HG02938 (cell line): ENCODE measurements at regions not wholly inside any gene's neighbourhood (a gene's known extent, or its start where the extent isn't known, plus 50 kb on each side); places are given as distances from the start of the nearest gene placed in this dataset.
"Not testable (repeated sequence)": the region's sequence is repeated elsewhere in the genome, so short reads cannot be mapped to it uniquely, and the experiment has no call there.

ENCODE experiments used
- ATAC-seq: cut with Tn5 transposase; IDR thresholded peaks from one replicate; pipeline ENCODE4 v1.9.1; 2021; ENCODE audit warnings: mild to moderate bottlenecking, moderate library complexity; ENCODE audit not compliant: unreplicated experiment

GRCh38 chr5:67954351-67954750, 261.2 kb upstream of the PIK3R1 start:
- no peak for ATAC-seq

- ATAC-seq, result no peak
Measured at GRCh38 chr5:67942421-67942820, 273.1 kb upstream of the PIK3R1 start.

- ATAC-seq, result no peak
Measured at GRCh38 chr5:67941614-67942401, 273.7 kb upstream of the PIK3R1 start.

GRCh38 chr5:67935908-67936566, 279.5 kb upstream of the PIK3R1 start:
- no peak for ATAC-seq

- ATAC-seq, result no peak
Measured at GRCh38 chr5:67934976-67935375, 280.6 kb upstream of the PIK3R1 start.

GRCh38 chr5:67925511-67925910, 290.0 kb upstream of the PIK3R1 start:
- no peak for ATAC-seq

GRCh38 chr5:67921004-67921601, 294.5 kb upstream of the PIK3R1 start:
- ATAC-seq, result no peak

GRCh38 chr5:67919532-67919931, 296.0 kb upstream of the PIK3R1 start:
- ATAC-seq, result not testable (repeated sequence)

- ATAC-seq, result no peak
Measured at GRCh38 chr5:67917561-67917960, 298.0 kb upstream of the PIK3R1 start.

GRCh38 chr5:67910546-67910945, 305.0 kb upstream of the PIK3R1 start:
- no peak for ATAC-seq

- ATAC-seq, result no peak
Measured at GRCh38 chr5:67908126-67908765, 307.3 kb upstream of the PIK3R1 start.

GRCh38 chr5:67904366-67904765, 311.2 kb upstream of the PIK3R1 start:
- ATAC-seq, result no peak

- no peak for ATAC-seq
Measured at GRCh38 chr5:67903656-67904055, 311.9 kb upstream of the PIK3R1 start.

GRCh38 chr5:67903121-67903520, 312.4 kb upstream of the PIK3R1 start:
- ATAC-seq, result no peak

GRCh38 chr5:67902497-67902830, 313.1 kb upstream of the PIK3R1 start:
- ATAC-seq, result no peak

GRCh38 chr5:67901814-67902496, 313.6 kb upstream of the PIK3R1 start:
- ATAC-seq, result no peak

- ATAC-seq, result no peak
Measured at GRCh38 chr5:67900514-67900913, 315.0 kb upstream of the PIK3R1 start.

- no peak for ATAC-seq
Measured at GRCh38 chr5:67897980-67898379, 317.6 kb upstream of the PIK3R1 start.

- no peak for ATAC-seq
Measured at GRCh38 chr5:67897431-67897830, 318.1 kb upstream of the PIK3R1 start.

GRCh38 chr5:67896930-67897313, 318.6 kb upstream of the PIK3R1 start:
- ATAC-seq, result no peak

GRCh38 chr5:67896311-67896929, 319.1 kb upstream of the PIK3R1 start:
- no peak for ATAC-seq
